Activated CD4-positive, alpha-beta T cell treated with anti-CD3 and anti-CD28 coated beads, Interleukin-2, amount 50 U/mL, for 48 hours (primary cell): ENCODE measurements at regions not wholly inside any gene's neighbourhood (a gene's known extent, or its start where the extent isn't known, plus 50 kb on each side); places are given as distances from the start of the nearest gene placed in this dataset.

ENCODE experiments used
- DNase-seq, 2 experiments: peaks; one replicate each; pipeline ENCODE4 v3.0.0-alpha.2; 2020

DNA sequence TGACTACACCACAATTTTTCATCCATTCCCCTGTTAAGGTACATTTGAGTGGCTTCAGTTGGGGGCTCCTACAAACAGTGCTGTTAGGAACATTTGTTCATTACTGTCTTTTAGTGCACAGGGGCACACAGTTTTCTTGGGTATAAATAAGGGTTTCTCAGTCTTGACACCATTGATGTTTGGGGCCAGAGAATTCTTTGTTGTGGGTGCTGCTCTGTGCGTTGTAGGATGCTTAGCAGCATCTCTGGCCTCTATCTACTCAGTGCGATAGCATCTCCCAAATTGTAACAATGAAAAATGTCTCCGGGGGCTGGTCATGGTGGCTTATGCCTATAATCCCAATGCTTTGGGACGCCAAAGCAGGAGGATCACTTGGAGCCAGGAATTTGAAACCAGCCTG lies 153.0 kb upstream of the MYL2 start:
- DNase-seq: no peak

DNA sequence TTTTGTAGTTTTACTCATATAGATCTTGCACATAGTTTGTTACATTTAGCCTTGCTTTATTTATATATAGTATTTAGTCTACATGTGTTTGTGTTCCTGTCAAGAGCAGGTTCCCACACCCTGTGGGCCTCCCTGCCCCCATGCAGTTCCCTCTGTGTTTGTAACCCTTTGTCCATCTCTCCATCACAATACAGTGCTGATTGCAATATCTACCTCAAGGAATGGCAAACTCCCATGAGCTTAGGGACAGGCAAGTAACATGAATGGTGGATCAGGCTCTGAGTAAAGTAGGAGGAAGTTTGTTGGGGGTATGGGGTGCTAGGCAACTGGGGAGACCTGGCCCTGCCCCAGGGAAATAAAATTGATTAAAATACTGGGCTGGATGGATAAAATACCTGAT lies 151.9 kb upstream of the MYL2 start:
- DNase-seq: no peak

DNA sequence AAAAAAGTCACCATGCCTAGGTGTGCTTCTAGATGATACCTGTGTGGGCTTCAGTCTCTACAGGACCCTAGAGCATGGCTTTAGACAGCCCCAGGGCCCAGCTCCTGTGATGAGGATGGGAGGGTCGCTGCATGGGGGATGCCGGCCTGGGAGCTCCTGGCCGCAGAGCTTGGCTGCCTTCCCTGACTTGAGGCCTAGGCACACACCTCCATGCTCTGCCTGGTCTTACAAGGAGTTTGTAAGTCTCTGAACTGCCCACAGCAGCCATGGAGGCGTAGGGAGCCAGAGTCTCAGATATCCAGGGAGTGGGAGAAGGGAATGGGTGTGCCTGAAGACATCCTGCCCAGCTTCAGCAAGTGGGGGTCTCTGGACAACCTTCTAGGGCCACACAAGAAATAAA lies 149.5 kb upstream of the MYL2 start:
- DNase-seq: no peak

DNA sequence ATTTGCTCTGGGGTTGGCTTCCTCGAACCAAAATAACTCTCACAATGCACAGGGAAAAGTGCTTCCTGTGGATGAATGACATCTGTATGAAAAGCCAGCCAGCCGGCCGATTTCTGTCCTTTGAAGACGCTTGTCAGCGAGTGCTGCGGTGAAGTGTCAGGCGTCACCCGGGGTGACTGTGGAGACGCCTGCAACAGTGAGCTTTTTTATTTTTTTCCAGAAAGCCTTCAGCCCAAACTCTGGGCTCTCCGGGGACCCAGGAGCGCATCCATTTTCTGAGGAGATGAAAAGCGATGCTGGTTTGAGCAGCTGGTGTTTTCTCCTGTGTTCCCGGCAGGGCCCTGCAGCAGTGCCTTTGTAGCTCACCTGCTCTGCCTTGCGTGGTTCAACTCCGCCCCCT lies 147.9 kb upstream of the MYL2 start:
- peak; percentile 9 to 12 for DNase-seq

DNA sequence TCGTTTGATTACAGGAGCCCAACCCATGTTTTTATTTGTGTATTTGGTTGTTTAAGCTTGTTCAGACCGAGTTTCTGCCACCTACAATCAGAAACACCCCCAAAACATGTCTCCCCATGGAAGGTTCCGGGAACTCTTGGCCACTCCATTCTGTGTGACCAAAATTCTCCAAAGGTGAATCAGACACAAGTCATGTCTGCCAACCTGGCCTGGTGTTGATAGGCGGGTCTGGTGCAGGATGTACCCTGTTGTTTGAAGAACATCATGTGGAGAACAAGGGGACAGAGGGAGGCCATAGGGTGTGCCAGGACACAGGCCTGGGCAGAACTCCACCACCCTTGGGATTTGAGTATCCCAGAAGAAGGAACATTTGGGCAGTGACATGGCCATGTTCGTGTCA lies 147.1 kb upstream of the MYL2 start:
- DNase-seq: no peak

DNA sequence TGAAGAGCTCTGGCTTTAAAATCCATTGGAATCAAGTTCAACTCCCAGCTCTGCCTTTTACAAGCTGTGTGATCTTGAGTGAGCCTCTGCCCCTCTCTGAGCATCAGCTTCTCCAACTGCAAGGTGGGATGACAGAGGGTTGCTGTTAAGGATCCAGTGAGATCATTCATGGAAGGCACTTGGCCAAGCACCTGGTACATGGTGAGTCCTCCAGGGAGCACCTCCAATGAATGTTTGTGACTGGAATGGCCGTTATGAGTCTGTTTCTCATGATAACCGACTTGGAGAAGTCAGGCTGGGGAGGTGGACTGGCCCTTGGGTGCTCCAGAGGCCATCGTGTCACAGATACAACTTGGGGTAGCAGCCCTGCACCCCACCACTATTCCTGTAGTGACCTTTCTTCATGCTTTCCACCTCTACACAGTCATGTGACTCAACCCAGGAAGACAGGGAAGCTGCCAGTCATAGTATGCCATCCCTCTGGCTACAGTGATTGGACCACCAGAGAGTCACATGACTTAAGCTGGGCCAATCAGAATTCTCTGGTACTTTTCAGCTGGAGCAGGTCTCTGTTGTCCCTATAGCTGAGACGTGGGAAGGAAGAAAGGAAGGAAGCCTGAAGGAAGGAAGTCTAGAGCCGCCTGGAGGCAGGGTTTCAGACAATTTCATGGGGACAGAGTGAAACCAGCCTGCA lies 146.5 kb upstream of the MYL2 start:
- no peak for DNase-seq

DNA sequence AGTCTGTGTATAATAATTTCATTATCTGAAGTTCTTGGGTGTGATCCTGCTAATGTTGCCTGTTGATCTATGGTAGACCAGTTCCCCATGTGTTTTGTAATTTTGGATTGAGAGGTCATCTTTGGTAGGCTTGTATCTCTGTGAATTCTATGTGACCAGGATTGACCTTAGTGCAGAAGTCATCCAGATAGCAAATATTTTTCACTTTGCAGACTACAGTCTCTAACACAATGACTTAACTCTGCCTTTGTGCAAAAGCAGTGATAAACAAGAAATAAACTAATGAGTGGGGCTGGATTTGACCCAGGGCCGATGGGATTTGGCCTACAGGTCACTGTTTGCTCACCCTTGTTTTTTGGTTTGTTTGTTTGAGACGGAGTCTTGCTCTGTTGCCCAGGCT lies 144.6 kb upstream of the MYL2 start:
- no peak for DNase-seq

DNA sequence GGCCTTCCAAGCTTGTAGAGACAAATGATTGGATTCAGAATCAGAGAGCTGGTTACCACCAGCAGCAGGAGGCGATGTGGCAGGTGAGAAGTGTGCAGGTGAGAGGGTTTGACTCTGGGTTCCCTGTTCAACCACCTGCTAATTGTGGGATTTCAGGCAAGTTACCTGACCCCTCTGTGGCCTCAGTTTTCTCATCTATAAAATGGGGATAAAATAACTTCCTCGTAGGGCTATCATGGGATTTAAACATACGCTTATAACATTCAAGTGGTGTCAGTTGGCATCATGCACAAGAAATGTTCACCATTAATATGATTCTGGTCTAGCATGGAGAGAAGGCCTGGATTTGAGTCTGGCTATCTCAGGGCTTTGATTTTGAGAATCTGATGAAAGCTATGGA lies 143.8 kb upstream of the MYL2 start:
- no peak for DNase-seq

DNA sequence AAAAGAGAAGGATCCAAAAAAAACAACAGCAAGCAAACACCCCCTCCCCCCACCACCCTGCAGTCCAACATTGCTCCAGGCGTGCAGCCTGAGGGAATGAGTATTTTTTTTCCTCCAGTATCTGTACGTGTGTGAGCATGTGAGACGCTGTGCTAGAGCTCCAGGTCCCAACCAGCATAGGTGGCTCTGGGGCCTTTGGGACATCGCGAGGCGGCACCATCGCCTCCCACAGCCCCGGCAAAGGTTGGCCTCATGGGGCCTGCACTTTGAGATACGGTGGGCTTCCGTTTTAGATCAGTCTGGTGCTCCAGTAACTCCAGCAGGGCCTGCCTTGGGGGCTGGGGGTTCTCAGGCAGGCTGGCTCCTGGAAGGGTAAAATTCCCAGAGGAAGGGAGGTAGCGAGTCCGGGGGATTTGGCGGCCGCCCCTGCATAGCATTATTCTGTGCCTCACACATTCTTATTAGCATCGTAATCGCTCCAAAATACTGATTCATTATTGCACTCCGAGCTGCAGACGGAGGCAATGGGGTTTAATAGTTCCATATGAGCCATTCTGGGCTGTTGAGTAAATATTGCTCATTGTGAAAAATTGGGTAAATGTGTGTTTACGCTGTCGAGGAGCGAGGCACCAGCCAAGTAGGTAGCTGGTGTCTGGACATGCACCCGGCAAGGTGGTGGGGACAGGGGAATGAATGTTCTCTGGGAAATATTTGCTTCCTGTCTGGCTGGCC lies 143.1 kb upstream of the MYL2 start:
- DNase-seq: no peak

DNA sequence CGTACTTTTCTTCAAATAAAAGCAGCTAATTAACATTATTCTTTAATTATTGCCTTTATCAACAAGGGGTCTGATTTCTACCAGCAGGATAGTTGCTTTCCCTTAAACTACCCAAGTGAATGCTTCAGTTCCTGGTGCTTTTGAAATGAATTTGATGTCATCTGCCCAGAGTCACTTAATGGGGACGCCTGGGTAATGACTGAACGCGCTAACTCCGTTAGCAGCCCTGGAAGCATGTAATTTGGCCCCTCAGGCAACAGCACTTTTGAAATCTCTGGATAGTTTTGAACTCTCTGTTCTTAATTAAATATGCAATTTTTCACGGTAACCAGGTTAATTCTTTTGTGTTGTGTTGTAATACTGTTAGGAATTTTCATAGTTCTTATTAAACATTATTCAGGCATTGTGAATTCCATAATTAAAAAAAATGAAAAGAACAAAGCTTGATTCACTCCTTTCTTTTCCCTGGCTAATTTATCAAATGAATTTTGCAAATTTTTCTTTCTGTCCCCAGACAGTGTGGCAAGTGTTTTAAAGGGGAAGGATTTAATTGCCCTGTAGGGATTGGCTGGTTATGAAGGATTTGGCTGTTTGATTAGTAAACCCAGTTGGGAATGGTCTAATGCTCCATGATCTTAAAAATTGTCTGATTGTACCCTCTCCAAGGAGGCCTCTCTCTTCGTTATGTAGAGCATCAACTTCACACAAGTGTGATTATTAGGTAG lies 137.5 kb upstream of the MYL2 start:
- DNase-seq: no peak

DNA sequence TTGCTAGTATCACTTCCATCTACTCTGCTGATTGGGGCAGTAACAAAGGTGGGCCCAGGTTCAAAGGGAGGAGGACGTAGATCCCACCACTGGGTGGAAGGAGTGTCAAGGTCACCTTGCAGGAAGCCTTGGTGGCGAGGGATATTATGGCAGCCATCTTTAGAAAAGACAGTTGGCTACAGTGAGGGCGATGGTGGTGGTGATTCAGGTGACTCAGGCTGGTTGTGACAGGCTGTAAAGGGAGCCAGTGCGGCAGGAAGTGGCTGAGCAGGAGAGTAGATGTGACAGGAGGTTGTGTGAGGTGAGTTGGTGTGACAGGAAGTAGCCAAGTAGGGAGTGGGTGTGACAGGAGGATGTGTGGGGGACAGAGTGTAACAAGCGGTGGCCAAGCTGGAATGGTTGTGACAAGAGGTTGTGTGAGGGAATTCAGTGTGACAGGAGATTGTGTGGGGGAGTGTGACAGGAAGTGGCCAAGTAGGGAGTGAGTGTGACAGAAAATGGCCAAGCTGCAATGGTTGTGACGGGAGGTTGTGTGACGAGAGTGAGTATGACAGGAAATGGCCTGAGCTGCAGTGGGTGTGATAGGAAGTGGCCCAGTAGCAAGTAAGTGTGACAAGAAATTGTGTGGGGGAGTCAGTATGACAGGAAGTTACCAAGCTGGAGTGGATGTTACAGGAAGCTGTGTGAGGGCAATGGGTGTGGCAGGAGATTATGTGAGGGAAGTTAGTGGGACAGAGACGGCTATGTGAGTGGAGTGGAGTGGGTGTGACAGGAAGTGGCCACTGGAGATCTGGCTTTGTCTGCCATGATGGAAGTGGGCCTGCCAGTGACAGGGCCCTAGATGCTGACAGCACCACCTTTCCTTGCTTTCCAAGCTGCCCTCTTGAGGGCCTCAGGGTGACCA lies 136.5 kb upstream of the MYL2 start:
- peak; percentile 61 to 68 for DNase-seq

DNA sequence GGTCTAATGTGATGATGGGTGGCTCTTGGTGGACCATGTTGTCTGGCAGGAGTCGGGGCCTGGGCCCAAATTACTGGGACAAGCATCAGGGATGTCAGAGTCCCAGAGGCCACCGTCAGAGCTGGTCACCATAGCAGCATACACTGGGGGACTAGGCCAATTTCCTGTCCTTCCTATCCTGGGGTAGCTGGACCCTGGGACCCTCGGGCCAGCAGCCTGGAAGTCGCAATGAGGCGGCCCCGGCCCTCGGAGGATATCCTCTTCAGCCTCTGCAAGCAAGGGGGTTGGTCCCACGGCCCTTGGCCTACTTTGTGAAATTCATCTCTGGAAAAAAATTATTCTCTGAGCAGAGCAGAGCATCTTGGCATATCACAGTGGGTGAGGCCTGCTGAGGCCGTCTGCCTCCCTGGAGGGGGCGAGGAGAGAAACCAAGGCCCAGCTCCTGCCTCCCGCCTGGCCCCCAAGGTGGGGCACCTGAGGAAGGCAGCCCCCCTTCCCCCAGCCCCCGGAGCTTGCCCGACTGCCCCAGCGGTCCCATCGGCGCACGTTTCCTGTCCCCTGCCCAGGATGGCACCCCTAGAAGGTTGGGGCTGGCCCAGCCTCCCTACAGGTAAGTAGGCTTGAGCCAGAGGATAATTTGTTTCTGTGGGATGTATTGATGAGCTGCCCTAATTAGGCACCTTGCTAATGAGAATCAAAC lies 135.0 kb upstream of the MYL2 start:
- no peak for DNase-seq

DNA sequence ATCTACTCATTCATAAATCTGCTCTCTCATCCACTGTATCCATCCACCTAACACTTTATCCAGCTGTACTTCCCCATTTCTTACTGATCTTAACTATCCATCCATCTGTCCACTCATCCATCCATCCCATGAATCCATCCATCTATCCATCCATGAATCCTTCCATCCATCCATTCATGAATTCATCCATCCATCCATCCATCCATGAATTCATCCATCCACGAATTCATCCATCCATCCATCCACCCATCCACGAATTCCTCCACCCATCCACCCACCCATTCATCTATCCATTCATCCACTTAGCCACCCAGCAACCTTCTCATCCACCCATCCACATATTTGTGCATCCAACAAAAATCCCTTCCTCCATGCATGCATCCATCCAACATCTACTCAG lies 128.6 kb upstream of the MYL2 start:
- DNase-seq: no peak

DNA sequence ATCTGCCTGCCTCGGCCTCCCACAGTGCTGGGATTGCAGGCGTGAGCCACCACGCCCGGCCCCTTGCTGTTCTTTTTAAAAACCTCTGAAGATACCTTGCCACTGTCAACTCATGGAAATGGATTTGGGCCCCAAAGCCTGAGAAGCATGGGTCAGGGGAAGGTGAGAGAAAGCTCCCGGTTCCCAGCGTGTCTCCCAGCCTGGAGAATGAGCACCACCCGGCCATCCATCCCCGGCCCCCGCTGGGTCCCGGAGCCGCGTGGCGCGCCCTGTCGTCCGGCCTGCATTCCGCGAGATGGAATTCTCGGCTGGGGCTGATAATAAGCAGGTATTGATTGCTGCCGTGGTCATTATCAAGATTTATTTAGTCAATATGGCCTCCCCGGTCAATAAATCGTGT lies 126.5 kb upstream of the MYL2 start:
- no peak for DNase-seq

DNA sequence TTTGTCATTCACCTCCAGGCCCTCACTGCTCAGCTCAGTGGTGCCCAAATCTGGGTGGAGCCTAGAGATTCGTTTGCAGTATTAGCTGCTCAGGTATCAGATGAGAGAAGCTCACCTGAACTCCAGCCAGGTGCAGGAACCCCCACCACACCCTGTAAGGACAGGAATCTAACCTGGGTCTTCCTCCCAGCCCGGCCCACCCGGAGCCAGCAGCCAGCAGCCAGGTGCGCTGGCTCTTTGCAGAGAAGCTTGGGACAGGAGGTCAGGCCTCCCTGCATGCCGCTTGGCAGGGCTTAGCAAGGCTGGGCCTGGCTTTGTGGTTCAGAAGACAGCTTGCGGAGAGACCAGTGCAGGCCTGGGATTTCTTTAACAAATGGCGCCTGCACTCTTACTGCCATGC lies 125.6 kb upstream of the MYL2 start:
- no peak for DNase-seq

DNA sequence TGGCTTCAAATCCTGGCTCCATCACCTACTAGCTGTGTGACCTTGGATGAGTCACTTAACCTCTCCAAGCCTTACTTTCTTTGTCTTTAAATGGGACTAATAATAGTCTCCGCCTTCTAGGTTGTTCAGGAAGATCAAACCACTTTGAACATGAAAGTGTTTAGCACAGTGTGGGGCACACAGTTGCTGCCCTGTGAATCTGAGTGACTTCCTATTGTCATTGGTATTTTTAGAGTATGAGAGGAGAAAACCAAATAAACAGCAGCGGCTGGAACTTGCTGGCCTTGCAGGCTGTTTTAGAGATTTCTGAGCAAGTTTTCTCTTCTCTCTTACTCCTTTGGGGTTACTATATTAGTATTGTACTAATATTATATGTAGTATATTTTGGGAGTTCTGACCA lies 120.7 kb upstream of the MYL2 start:
- no peak for DNase-seq

DNA sequence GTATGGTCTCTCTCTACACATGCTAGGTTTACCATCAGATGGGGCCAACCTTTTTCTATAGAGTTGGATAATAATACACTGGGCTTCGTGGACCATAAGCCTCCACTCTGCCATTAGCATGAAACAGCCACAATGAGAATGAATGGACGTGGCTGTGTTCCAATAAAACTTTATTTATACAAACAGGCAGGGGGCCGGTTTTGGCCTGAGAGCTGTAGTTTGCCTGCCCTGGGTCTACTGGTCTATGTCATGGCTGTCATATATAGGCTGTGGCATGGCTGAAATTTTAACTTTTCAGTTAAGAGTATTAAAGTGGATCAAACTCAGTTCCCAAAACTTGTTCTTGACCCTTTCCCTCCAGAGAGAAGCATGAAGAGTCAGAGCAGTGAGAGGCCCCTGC lies 120.3 kb upstream of the MYL2 start:
- DNase-seq: no peak

DNA sequence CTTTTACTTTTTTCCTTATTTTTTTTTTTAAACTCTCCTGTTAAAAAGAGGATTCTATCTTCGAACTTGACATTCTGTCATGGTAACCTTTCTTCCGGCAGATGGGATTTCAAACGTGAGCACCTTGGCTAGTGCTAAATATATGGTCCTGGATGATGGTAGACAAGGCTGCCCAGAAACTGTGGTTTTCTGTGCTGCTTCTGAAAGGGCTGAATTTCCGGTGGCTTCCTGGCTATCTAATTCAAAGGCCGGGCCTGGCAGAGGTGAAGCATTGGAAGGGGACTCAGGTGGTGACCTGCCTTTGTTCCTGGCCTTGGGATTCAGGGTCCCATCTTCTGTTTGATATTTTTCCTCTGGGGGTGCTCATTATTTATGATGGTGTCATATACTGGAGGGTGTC lies 118.6 kb upstream of the MYL2 start:
- no peak for DNase-seq

DNA sequence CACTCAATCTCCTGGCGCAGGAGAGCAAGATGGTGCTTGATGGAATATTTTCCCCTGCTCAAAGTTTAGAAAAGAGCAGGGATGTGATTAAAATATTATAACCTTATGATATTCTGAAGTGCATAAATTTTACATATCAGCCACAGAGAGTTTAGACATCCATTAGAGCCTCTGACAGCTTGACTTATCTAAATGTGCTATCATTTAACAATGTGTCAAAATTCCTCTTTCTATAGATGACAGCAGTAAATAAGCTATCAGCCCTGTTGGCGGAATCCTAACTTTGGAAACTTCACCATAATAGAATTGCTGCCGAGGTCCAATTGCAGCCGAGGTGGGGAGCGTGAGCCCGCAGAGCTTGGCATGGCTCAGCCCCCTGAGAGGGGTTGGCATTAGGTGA lies 117.7 kb upstream of the MYL2 start:
- DNase-seq: no peak

DNA sequence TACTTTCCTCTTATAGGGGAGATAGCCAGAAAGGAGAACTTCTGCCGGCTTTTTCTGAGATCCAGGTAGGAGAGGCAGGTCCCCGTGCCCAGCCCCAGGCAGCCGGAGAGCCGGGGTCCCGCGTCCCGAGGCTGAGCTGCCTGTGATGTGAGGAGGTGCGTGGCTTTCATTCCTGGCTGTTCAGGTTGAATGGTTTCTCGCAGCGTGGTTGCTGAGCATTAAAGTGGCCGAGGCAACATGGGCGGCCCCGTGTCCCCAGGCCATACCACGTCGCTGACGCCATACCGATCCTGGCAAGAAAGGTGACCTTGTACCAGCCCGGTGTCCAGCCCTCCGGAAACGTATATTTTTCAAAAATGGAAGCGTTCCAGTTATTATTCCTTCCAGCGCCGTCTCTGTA lies 116.7 kb upstream of the MYL2 start:
- no peak for DNase-seq

DNA sequence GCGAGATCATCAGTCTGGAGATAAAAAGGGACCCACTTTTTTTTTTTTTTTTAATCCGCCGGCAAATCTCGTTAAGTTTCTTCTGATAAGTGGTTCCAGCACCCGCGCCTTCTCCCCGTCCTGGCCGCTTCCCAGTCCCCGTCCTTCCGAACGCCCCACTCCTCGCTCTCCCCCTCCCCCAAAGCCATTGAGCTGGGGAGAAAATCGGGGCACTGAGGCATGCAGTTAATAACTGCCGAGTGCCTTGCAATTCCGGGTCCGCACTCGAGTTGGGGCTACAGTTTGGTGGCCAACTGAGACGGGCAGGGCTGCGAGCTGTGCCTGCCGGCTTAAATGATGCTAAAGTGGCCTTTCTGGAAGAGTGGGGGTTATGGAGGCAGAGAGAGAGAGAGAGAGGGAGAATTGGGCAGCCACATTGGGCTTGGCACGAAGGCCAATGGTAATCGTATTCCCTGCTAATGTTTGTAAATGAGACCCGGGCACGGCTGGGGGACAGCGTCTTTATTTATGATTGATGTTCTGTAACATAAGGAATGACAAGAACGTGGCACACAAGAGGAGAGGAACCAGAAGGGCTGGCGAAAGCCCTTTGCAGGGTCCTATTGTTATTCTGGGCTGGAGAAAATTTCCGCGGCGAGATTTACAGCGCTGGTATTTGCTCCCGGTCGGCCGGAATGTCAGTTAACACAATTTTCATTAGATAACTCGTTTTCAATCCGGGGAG lies 115.4 kb upstream of the MYL2 start:
- no peak for DNase-seq
